Urinary bladder (tissue), 3 donors: ENCODE measurements at regions not wholly inside any gene's neighbourhood (a gene's known extent, or its start where the extent isn't known, plus 50 kb on each side); places are given as distances from the start of the nearest gene placed in this dataset.
"Not testable (repeated sequence)": the region's sequence is repeated elsewhere in the genome, so short reads cannot be mapped to it uniquely, and the experiment has no call there.

Experiments
- DNase-seq: peaks from one replicate; pipeline ENCODE4 v3.0.0-alpha.2; 2015; ENCODE audit errors: extremely low spot score
- H3K27ac ChIP-seq: one replicate; pipeline ENCODE4 v1.5.1; 2013; ENCODE audit warnings: low read depth, mild to moderate bottlenecking, moderate library complexity
- H3K36me3 ChIP-seq: one replicate; pipeline ENCODE4 v1.6.1; 2013; ENCODE audit warnings: mild to moderate bottlenecking, moderate library complexity; ENCODE audit not compliant: insufficient read depth
- H3K4me1 ChIP-seq: one replicate; pipeline ENCODE4 v1.6.1; 2013; ENCODE audit warnings: mild to moderate bottlenecking, moderate library complexity; ENCODE audit not compliant: insufficient read depth
- H3K4me3 ChIP-seq: one replicate; pipeline ENCODE4 v1.5.1; 2013; ENCODE audit warnings: low read depth, low read length
- WGBS: extraction: QIAGEN DNeasy Blood & Tissue Kit; methylation state at CpG from one replicate; pipeline ENCODE4 v1.1.7; 2013; 5-methylcytosine and 5-hydroxymethylcytosine counted together
- donor health status: healthy with polysubstance abuse.
- donor health status: healthy.

DNA sequence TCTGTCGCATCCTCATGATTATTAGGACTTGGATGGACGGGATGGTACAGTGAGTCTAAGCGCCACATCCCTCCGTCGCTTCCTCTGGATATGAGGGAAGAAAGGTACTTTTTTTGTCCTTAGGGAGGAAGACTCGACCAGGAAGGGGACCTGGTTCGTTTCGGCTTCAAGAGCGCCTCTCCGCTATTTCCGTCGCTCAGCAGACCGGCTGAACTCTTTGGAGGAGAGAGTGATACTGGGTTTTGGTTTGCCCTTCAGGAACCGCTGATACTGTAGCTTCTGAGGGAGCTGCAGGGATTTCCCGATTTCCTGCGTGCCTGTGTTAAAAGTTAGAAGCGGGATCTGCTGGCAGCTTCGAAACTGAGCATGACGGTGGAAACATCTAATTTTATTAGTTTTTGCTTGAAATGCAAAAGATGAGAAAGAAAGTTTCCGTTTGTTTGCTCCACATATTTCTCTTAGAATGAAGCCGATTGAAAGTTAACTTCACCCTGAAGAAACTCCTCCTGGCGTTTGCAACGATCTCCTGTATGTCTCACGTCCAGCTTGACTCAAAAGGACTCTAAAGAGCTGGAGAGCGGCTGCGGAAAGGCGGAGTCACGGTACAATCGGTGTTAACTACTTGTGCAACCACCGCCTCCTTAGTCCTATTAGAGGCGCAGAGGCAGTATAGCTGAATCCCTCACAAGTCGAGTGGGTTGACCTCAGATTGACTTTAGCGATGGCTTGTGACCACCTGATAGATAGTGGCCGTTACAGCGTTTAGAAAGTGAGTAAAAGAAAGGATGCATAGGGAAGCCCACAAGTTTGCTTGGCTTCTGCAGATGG is 129.4 kb downstream of the TRIM27 start:
- Histone ChIP-seq H3K4me1 (no peaks in the 10 kb centered on the region), H3K27ac (no peak overlapping the region), H3K36me3 (no peaks in the 10 kb centered on the region), H3K4me3 (no peak overlapping the region)
- DNase-seq: no peak
- 2% methylated on average over 35 of the region's 35 CpGs for WGBS

DNA sequence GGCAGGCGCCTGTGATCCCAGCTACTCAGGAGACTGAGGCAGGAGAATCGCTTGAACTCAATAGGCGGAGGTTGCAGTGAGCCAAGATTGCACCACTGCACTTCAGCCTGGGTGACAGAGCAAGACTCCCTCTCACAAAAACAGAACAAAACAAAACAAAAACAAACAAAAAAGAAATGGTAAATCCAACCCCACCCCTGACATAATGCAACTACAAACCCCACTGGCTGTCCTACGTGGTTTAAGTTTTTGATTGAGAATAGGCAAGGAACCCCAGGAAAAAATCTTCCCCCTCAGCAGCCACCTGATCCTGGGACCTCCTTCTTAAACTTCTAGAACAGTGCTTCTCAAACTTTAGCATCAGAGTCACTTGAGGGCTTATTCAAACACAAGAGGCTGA is 123.1 kb downstream of the TRIM27 start:
- not testable (repeated sequence) for H3K36me3 ChIP-seq, H3K4me1 ChIP-seq, DNase-seq, H3K4me3 ChIP-seq, H3K27ac ChIP-seq
- 78% methylated on average over 4 of the region's 4 CpGs for WGBS

DNA sequence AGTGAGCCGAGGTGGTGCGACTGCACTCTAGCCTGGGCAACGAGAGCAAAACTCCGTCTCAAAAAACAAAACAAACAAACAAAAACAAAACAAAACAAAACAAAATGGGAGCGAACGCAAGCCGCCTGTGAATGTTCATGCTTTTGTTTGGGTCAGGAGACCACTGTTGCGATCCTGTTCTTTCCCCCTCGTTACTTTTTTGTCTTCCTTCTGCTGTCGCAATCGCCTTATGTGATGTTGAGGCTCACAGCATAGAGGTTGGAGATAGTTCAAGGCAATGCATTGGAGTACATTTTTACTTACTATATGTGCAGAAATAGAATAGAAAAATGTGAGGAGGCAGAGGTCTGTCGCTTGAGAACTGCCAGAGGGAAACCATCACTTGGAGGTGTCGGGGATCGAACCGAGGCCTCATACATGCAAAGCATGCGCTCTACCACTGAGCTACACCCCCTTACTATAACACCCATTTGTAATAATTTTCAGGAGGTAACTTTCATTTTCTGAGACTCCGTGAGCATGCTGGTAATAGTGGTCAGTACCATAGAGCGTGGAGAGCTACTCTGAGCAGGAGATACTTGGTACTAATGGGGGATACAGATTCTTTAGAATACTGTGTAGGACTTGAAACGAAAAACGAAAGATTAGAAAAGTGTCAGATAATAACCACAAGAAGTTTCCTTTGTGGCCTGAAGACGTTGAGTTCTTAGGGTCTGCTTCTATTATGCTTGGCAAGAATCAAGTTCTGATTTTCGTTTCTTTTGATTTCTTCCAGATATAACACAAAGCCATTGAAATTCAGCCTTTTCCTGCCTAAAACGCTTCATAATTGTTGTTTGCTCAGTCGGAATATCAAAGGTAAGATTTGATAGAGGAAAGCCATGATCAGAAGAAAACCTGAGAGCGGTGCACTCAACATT is 121.1 kb downstream of the TRIM27 start:
- H3K4me1 ChIP-seq: no peaks in the 10 kb centered on the region
- DNase-seq: no peak
- WGBS: 35% methylated on average over 25 of the region's 25 CpGs

DNA sequence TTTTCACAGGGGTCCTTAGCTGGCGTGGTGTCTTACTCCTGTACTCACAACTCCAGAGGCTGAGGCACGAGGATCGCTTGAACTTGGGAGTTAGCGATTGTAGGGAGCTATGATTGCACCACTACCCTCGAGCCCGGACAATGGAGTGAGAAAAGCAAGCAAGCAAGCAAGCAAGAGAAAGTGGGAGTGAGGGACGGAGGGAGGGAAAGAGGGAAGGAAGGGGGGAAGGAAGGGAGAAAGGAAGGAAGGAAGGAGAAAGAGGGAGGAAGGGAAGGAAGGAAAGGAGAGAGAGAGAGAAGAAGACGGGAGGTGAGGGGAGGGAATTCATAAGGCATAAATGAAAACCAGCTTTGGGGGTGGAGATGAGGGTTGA is 120.5 kb downstream of the TRIM27 start:
- no peak overlapping the region for H3K4me3 ChIP-seq
- DNase-seq: no peak
- no peaks in the 10 kb centered on the region for H3K4me1 ChIP-seq
- H3K36me3 ChIP-seq: no peaks in the 10 kb centered on the region
- H3K27ac ChIP-seq: no peak overlapping the region
- 4% methylated on average over 8 of the region's 8 CpGs for WGBS

More for the DNA sequence above, 121.1 kb downstream of the TRIM27 start:
- Histone ChIP-seq H3K36me3 (no peaks in the 10 kb centered on the region), H3K27ac (no peak overlapping the region), H3K4me3 (no peak overlapping the region)

DNA sequence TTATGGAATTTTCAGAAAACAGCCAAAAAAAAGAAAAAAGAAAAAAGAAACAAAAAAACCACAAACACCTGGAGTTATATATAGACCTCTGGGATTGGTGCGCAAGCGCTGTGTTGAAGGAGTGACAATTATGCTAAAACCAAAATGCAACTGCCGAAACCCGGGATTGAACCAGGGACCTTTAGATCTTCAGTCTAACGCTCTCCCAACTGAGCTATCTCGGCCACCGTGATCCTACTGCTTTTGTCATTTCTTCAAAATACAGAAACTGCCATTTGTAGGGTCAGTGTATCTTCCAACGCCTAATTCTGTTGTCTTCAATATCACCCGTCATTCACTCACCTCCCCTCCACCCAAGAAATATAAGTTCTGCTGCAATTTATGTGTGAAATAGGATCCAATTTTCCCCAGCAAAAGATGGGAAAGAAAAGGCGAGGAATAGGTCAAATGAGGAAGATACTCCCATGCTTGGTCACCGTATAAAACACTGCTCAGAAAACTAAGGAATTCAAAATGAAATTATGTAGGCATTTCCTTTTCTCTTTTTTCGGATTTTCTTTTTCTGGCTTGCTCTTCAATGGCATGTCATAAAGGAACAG is 116.0 kb downstream of the TRIM27 start:
- no peak for DNase-seq
- Histone ChIP-seq H3K4me3 (no peak overlapping the region), H3K4me1 (no peaks in the 10 kb centered on the region), H3K36me3 (no peaks in the 10 kb centered on the region), H3K27ac (no peak overlapping the region)
- WGBS: 5% methylated on average over 12 of the region's 12 CpGs

DNA sequence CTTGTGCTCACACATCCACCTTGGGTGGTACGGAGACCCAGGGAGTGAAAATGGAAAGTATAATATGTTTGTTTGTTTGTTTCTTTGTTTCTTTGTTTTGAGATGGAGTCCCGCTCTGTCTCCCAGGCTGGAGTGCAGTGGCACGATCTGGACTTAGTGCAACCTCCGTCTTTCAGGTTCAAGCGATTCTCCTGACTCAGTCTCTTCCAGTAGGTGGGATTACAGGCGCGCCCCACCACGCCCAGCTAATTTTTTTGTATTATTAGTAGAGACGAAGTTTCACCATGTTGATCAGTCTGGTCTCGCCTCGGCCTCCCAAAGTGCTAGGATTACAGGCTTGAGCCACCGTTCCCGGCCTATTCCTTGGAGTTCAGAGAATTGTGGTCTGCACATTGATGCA is 115.4 kb downstream of the TRIM27 start:
- 12% methylated on average over 13 of the region's 13 CpGs for WGBS
- Histone ChIP-seq H3K4me3 (no peak overlapping the region), H3K36me3 (no peaks in the 10 kb centered on the region), H3K27ac (no peak overlapping the region), H3K4me1 (no peaks in the 10 kb centered on the region)
- no peak for DNase-seq

DNA sequence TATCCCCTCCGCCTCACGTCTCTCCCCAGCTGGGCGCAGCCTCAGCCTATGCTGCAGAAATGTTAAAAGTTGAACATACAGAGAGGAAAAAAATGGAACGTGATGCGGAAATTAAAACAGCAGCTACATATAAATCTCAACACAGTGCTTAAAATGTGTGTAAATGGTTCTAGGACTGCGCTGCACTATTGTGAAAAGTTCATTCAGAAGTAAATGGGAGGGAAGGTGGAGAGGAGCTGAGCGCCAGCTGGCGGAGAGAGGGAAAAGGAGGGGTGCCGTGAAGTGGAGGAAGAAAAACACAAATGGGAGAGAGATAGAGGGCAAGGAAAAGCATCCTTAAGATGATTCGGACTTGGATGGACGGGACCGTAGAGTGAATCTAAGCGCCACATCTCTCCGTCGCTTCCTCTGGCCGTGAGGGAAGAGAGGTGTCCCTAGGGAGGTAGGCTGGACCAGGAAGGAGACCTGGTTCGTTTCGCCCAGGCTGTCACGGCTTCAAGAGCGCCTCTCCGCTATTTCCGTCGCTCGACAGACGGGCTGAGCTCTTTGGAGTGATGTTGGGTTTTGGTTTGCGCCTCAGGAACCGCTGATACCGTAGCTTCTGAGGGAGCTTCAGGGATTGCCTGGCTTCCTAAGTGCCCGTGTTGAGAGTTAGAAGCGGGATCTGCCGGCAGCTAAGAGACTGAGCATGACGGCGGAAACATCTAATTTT is 113.7 kb downstream of the TRIM27 start:
- H3K4me3 ChIP-seq: no peak overlapping the region
- DNase-seq: no peak
- WGBS: 2% methylated on average over 33 of the region's 33 CpGs
- H3K36me3 ChIP-seq: no peaks in the 10 kb centered on the region
- H3K27ac ChIP-seq: no peak overlapping the region
- no peaks in the 10 kb centered on the region for H3K4me1 ChIP-seq

DNA sequence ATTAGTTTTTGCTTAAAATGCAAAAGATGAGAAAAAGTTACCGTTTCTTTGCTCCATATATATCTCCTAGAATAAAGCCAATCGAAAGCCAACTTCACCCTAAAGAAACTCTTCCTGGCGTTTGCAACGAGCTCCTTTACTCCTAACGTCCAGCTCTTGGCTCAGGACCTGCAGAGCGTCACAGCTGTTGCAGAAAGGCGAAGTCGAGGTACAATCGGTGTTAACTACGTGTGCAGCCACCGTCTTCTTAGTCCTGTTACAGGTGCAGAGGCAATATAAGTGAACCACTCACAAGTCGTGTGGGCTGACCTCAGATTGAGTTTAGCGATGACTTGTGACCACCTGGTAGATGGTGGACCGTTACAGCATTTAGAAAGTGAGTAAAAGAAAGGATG is 113.1 kb downstream of the TRIM27 start:
- Histone ChIP-seq H3K36me3 (no peaks in the 10 kb centered on the region), H3K27ac (no peak overlapping the region), H3K4me3 (no peak overlapping the region), H3K4me1 (no peaks in the 10 kb centered on the region)
- no peak for DNase-seq
- WGBS: 4% methylated on average over 14 of the region's 14 CpGs

DNA sequence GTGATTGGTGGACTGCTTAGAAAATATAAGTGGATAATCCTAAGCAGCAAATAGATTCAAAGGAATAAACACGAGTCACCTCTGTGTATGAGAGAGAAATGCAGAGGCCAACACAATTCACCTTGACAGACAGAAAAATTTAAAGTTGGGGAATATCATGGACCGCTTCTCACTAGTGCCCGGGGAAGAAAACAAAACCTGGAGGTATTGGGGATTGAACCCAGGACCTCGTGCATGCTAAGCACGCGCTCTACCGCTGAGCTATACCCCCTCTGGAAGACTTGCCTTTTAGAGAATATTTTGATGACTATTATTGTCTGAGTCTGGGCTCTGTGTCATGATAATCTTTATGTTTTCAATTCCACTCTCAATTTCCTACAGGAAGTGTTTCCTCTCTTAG is 111.9 kb downstream of the TRIM27 start:
- no peak for DNase-seq
- 4% methylated on average over 7 of the region's 7 CpGs for WGBS
- Histone ChIP-seq H3K4me3 (no peak overlapping the region), H3K36me3 (no peaks in the 10 kb centered on the region), H3K27ac (no peak overlapping the region), H3K4me1 (no peaks in the 10 kb centered on the region)

DNA sequence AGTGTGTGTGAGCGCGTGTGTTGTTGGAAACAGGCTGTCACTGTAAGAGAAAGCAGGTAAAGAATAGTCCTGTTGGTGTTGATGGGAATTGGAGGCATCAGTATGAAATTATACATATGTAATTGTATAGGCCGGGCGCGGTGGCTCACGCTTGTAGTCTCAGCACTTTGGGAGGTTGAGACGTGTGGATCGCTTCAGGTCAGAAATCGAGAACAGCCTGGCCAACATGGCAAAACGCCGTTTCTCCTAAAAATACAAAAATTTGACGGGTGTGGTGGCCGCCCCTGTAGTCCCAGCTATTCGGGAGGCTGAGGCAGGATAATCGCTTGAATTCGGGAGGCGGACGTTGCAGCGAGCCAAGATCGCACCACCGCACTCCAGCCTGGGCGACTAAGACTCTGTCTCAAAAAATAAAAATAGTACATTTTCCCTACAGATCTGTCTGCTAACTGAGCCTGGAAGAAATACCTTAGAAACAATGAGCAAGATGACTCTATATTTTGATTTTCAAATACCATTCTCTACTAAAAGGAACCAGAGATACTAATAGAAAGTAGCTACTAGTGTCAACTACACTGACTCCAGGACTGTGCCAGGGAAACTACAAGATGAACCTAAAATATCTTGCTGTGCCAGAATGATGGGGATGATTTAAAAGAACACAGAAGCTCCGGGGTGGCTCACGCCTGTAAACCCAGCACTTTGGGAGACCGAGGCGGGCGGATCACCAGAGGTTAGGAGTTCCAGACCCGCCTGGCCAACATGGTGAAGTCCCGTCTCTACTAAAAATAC is 110.8 kb downstream of the TRIM27 start:
- Histone ChIP-seq H3K4me1 (no peaks in the 10 kb centered on the region), H3K4me3 (no peak overlapping the region), H3K36me3 (no peaks in the 10 kb centered on the region), H3K27ac (no peak overlapping the region)
- WGBS: 6% methylated on average over 29 of the region's 29 CpGs
- DNase-seq: no peak

DNA sequence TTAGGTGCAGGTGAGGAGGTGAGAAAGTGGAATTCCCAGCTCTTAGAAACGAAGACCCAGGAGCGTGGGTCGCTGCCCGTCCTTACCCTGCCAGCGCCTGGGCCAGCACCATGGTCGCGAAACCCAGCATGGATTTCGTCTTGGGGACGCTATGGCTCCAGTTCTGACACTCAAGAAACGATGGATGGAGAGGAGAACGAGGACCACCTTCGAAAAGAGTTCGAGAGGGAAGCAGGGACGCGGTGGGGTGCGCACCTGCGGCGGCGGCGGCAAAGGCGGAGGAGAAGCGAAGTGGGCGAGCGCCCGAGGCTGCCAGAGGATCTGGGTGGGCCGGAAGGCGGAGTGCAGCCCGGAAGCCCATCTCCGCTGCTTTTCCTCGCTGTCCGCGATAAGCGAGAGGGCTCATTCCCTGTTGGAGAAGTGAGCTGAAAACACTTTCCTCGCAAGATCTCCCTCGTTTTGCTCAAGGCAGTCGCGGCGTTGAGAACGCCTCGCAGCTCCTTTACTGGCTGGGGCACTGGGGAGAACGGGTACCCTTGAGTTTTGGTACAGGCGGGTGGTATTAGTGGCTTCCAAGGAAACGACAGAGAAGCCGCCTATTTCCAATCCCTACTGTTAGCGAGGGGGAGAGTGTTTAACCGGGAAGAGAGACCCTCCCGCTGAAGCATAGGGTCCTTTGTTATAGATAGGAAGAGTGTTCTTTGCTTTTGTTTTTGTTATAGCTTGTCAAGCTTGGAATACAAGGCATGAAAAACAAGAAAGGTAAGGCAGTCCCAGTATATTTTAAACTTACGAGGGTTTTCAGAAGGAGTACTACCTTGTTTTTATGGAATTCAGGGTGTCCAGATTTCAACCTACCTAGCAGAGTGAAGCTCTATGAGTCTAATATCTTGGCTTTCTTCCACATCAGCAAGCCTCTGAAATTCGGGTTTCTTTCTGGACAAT is 109.5 kb downstream of the TRIM27 start:
- Histone ChIP-seq H3K4me1 (no peaks in the 10 kb centered on the region), H3K36me3 (no peaks in the 10 kb centered on the region), H3K27ac (no peak overlapping the region), H3K4me3 (no peak overlapping the region)
- no peak for DNase-seq
- 3% methylated on average over 49 of the region's 49 CpGs for WGBS

DNA sequence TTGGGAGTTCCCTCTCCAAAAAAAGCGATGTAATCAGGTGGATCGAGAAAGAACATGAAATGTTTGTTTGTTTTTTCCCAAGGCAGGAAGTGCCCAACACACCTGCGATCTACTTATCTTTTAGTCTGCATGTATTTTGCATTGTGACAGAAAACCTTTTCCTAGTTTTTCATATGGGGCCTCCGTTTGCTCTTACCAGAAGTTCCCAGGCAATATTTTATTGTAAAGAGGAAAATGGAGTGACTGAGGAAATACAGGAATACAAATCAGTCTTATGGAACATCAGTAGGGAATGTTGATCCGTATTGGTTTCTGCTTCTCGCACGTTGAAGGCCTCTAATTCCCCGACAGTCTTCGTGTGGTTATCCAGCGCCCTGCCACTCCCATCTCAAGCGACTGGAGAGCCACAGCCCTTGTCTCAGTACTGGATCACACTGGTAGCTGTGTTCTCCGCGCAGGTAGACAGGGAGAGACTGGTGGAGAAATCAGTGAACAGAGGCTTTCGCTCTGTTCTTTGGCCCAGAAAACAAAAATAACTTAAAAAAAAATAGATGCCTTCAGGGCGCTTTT is 107.4 kb downstream of the TRIM27 start:
- DNase-seq: no peak
- no peaks in the 10 kb centered on the region for H3K4me1 ChIP-seq
- 5% methylated on average over 15 of the region's 15 CpGs for WGBS
- no peak overlapping the region for H3K4me3 ChIP-seq
- no peak overlapping the region for H3K27ac ChIP-seq
- no peaks in the 10 kb centered on the region for H3K36me3 ChIP-seq
